Right renal cortex interstitium (tissue), 3 donors: ENCODE measurements at regions not wholly inside any gene's neighbourhood (a gene's known extent, or its start where the extent isn't known, plus 50 kb on each side); places are given as distances from the start of the nearest gene placed in this dataset.

Experiments
- DNase-seq, 3 donors: peaks; one replicate each; pipeline ENCODE4 v3.0.0-alpha.2; 2013; ENCODE audit warnings: low read depth in 3 of 3, low spot score in 2 of 3

GRCh38 chr18:25815659-25816058 is 274.8 kb downstream of the SS18 start:
- no peak for DNase-seq

DNA sequence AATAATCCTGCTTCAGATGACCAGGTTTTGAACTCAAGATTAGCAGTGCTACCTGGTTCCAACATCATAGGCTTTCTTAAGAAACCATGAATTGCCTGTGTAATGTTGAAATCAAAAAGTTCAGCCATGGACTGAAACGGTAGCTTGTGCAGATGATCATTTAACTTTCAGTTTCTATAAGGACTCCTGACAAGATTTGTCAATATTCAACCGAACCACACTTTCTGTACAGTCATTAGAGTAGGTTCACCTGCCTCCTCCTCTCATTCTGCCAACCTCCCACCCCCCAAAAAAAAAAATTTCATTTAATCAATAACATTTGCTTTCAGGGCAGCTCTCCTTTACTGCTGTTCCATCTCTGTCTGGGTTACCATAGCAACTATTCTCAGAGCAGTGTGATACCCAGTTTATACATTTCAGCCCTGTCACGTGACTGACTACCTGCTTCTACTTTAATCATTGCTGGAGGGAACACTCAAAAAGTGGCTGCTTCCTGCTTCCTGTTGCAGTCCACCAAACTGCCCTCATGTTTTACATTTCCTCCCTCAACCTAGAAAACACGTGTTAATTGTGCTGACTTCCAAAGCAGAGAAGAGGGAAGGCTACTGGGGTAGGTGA is 275.5 kb downstream of the SS18 start:
- no peak for DNase-seq

- no peak for DNase-seq
Measured at GRCh38 chr18:25813110-25813509, 277.3 kb downstream of the SS18 start.

DNA sequence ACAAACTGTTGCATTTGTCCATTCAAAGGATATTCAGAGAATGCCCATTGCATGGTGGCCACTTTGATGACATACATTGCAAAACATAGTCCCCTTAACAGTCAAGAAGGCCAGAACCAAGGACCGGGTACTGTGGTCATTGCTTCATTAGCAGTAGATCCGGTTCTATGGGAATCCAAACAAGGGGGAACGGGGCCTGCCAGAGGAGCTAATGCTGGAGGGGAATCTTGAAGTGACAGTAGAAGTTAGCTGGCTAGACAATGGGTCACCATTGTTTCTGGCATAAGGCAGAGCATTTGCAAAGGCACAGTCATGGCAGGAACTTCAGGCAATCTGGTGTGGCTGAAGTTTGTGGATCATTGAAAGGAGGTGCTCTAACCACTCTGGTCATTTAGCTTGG is 279.7 kb downstream of the SS18 start:
- no peak for DNase-seq

DNA sequence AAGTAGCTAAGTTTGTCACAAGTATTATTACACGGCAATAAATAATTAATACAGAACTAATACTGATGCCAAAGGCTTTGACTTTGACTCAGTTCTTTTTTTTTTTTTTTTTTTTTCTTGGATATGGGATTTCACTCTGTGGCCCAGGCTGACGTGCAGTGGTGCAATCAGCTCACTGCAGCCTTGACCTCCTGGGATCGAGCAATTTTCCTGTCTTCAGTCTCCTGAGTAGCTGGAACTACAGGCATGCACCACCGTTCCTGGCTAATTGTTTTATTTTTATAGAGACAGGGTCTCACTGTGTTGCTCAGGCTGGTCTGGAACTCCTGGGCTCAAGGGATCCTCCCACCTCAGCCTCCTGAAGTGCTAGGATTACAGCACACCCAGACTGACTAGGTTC is 284.5 kb downstream of the SS18 start:
- DNase-seq = no peak

DNA sequence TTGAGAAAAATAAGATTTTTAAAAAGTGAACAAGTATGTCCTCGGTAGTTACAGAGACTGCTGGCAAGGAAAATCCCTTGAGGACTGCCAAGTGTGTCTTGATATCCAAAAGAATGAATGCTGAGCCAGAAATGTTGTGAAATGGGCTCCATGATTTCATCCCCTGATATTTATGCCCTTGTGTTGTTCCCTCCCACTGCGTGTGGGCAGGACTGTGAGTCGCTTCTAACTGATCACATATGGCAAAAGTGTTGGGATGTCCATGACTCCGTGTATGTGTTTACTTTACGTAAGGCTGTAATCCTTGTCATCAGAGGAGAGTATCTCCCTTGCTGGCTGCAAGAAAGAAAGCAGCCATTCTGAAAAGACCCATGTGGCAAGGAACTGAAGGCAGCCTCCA is 285.1 kb downstream of the SS18 start:
- no peak for DNase-seq

- no peak for DNase-seq
Measured at GRCh38 chr18:25799231-25799630, 291.2 kb downstream of the SS18 start.

DNA sequence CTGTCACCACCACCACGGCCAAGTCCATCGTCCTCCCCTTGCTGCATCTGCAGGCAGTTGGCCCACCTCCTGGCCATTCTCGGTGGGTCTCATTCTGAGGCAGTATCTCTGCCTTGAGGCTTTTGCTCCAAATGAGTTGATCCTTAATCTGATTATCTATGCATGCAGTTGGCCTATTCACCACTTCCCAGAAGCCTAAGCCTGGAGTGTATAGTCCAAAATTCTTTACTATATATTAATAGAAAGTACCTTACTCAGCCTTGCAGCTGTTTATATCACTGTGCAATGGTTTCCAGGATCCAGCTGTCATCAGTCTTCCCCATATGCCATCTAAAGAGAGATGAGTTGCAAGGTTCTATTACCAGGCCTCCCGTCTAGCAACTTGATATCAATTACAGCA is 292.4 kb downstream of the SS18 start:
- DNase-seq = no peak

- DNase-seq = no peak
Measured at GRCh38 chr18:25795213-25795612, 295.2 kb downstream of the SS18 start.

DNA sequence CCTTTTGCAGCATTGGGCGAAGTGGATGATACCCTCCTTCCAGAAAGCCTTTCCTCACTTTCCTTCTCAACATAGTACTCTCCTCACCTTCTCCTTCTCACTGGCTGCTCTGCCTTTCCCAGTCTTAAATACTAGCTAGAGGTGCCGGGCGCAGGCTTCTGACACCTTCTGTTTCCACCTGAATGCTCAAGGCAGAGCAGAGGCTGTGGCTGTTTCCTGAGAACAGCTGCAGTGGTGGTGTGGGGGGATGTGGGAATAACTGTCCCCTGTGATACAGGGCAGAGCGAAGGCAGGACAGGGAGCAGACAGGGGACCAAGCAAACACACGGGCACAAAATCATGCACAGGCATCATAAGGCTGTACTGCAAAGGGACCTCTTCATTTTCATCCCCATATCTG is 303.1 kb downstream of the SS18 start:
- no peak for DNase-seq

DNA sequence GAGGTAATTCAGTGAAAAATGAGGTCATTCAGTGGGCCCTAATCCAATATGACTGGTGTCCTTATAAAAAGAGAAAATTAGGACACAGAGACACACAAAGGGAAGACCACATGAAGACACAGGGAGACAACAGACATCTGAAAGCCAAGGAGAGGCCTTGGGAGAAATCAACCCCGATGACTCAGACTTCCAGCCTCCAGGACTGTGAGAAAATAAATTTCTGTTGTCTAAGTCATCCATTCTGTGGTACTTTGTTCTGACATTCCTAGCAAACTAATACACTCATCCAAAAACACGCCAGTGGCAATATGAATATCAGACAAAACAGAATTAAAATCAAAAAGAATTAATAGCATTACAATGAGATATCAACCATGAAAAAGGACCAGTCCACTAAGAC is 303.7 kb downstream of the SS18 start:
- no peak for DNase-seq

DNA sequence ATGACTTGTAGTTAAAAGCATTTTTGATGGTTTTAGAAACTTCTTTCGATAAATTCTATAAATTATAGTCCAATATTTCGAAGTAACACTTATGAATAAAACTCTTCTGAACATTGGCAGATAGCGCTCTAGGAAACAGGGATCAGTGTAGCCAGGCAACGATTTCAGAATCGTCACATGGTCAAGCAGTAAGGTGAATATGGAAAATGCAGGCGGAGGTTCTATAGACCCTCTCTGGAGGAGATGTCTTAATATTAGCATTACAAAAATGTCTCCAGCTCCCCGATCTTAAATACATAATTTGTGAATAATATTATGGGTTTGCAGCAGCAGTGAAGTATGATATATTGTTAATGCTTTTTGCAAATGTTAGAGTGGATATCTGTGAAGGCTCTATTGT is 310.3 kb downstream of the SS18 start:
- DNase-seq = no peak

- no peak for DNase-seq
Measured at GRCh38 chr18:25771796-25772195, 318.6 kb downstream of the SS18 start.

DNA sequence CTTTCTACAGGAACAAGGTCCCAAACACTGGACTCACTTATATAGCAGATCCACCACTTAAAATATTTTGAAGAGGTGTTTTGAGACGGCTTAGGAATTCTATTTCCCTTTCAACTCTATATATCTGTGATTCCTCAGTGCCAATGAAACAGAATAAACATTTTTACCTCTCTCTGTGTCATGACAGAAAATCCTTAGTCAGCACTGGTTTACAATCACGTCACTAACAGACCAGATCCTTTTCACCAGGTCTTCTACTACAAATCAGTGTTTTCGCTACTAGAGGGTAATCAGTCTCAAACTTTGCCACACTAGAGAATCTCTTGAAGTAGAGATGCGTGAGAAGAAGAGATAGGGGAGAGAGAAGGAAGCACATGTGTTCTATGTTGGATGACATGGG is 325.6 kb downstream of the SS18 start:
- no peak for DNase-seq

- DNase-seq = no peak
Measured at GRCh38 chr18:25759111-25759510, 331.3 kb downstream of the SS18 start.

DNA sequence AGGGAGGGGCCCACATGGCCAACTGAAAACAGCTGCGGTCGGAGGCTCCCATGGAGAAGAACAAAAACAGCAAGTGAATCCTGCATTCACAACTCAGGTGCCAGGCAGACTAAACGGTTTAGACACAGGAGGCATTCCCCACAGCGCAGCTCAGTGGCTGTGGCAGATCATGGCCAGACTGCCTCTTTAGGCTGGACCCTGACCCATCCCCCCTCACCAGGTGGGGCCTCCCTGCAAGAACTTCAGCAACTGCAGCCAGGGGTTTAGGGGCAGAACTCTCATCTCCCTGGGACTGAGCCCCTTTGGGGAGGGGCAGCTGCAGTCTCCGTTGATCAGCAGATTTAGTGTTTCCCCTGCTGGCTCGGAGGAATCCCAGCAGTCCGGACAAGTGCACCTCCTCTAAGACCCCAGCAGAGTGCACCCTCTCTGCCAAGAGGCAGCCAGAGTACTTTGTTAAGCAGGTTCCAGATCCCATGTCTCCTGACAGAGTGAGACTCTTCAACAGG is 346.7 kb downstream of the SS18 start:
- DNase-seq = no peak

DNA sequence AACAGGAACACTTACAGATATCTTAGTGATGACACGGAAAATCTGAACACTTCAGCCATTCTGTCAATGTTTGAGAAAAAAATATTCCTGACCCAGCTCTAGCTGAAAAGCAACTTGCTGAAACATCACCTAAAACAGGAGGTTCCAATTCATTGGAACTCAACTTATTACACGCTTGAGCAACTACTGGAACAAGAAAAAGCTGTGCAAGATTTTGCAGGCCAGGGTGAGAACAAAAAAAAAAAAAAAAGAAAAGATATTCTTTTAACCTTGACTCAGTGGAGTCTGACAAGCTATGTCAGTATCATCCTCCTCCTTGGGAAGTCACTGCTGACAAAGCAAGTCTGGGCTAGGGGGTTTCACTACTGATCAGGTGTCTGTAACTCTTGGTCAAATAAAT is 351.0 kb downstream of the SS18 start:
- no peak for DNase-seq

GRCh38 chr18:25737710-25738311 is 352.6 kb downstream of the SS18 start:
- DNase-seq = no peak

DNA sequence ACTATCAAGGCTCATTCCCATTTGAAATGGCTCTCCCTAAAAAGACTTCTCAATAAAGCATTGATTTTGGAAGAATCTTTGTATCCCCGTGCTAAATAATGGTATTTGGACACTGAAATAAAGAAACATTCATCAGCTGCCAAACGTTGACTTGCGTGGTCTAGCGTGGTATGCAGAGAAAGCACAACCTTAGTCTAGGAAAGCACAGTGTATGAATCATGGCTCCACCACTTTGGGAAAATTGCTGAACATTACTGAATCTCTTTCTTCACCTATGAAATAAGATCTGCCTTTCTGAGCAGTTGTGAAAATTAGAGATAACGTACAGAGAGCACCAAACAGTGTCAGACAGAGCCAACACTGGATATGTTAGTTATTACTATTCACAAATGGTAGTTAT is 353.9 kb downstream of the SS18 start:
- no peak for DNase-seq

DNA sequence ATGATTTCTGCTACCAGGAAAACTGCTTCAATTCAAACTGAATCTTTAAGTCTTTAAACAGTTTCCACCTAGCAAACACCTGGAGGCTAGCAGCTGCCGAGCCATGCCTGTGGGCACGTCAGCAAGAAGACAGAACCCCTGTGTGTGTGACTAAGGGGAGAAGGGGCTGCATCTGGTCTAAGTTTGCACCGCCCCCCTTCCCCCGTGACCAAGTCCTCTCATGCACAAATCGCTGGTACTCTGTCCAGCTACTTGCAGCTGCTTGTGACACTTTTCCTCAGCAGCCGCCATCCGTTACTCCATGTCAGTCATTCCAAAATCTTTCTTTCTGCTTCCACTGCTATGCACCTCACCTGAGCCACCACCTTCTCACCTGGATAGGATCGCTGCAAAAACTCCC is 355.0 kb downstream of the SS18 start:
- DNase-seq = no peak

DNA sequence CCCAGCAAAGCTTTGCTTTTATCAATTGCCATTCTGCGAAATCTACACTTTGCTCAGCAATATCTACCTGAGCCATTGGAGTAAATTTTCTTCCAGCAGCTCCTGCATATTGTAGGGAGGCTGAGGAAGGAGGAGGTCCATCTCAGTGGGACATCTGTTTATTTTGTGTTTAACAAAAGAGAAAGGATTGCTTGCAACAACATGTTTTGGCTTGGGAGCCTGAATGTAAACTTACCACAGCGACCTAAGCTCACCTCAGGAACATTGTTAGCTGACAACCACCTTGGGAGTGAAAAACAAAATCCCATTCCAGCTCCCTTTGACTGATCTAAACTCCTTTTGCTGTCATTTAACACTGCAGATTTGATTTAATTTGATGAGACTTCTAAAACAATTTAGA is 356.1 kb downstream of the SS18 start:
- no peak for DNase-seq

- DNase-seq = no peak
Measured at GRCh38 chr18:25732862-25733261, 357.6 kb downstream of the SS18 start.

DNA sequence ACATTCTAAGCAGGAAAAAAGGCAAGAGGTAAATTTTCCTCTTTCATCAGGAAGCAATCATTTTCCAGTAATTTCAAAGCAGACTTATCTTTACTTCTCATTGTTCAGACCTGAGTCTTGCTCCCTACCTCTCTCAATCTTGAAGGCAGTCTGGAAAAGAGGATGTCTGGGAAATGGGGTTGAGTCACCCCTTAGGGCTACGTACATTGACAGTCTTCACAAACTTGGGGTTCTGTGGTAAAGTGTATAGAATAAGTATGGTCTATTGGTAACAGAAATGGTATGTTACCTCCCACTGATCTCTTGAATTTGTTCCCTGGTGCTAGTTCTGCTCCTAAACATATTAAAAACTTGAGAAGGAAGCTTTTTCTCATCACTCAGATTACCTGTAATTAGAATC is 361.3 kb downstream of the SS18 start:
- DNase-seq = no peak
